ENCODE measurements at regions not wholly inside any gene's neighbourhood (a gene's known extent, or its start where the extent isn't known, plus 50 kb on each side); places are given as distances from the start of the nearest gene placed in this dataset.
"Not testable (repeated sequence)": the region's sequence is repeated elsewhere in the genome, so short reads cannot be mapped to it uniquely, and the experiment has no call there.

DNA sequence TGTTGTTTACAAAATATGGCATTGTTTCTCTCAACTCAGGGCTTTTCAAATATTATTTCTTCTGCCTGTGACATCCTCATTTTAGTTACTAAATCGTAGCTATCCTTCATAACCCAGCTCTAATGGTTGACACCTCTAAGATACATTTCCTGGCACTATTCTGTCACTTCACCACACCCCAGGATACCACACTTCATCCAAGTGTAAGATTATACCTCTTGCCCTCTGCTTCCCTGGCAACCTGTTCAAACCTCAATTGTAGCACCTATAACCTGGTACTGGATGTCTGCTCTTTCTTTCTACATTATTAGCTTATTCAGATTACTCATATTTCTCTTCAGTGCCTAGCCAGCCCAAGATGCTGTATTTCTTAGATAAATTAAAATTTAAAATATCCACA, 175.7 kb upstream of the SPIN4 start:
- H4K20me1 ChIP-seq (replicated peaks; ENCODE audit: control insufficient read depth, extremely low read depth, insufficient read depth, low read length) = no peaks in the 10 kb centered on the region
- H2AFZ ChIP-seq (ENCODE audit: low read depth, low read length) = no peak overlapping the region
- dilution Hi-C loops (cut with MboI; ENCODE audit: extremely low pct_ligation_motif_present, low sequenced_read_pairs) (no loop called here), intact Hi-C loops (cut with micrococcal nuclease) (no loop called here)
- POLR2A ChIA-PET = no interaction called here
- no peak for FAIRE-seq
- no peak overlapping the region for H3K27ac ChIP-seq (ENCODE audit: insufficient read depth, low read depth, low read length)
- no peak overlapping the region for H3K4me2 ChIP-seq (ENCODE audit: insufficient read depth, low read length)
- TF ChIP-seq JUN (IDR thresholded peaks at IDR 0.05; ENCODE audit: borderline replicate concordance, insufficient read depth, insufficient read length, low read depth) (no peak), POLR2A (IDR thresholded peaks at IDR 0.05; ENCODE audit: low read depth, low read length) (no peak), EZH2 (IDR thresholded peaks at IDR 0.05; ENCODE audit: borderline replicate concordance, low read depth, low read length, severe bottlenecking) (no peak), POLR2AphosphoS5 (IDR thresholded peaks at IDR 0.05; ENCODE audit: insufficient read depth, low read depth, low read length) (no peak)
- CTCF ChIA-PET = no interaction called here
- H3K9me1 ChIP-seq (replicated peaks; ENCODE audit: control insufficient read depth, extremely low read depth, insufficient read depth, low read length) = no peaks in the 10 kb centered on the region
- H3K27me3 ChIP-seq (ENCODE audit: control insufficient read depth in 2 of 2, insufficient read depth in 2 of 2, low read length in 2 of 2) = no peaks in the 10 kb centered on the region
- H3K4me1 ChIP-seq (ENCODE audit: control insufficient read depth, extremely low read depth, insufficient read depth, low read length) = no peaks in the 10 kb centered on the region
- H3K9me3 ChIP-seq (replicated peaks; ENCODE audit: control insufficient read depth, insufficient read depth, low read length) = no peaks in the 10 kb centered on the region
- H3K79me2 ChIP-seq (ENCODE audit: control insufficient read depth, insufficient read depth, low read length) = no peaks in the 10 kb centered on the region
- no peaks in the 10 kb centered on the region for H3K36me3 ChIP-seq (ENCODE audit: control insufficient read depth in 2 of 2, extremely low read depth in 1 of 2, insufficient read depth in 2 of 2, low read length in 2 of 2)
- BruUV-seq (replicated peaks) = no TSS peak
- DNase-seq (ENCODE audit: low read depth, low spot score) = no peak
- H3K4me3 ChIP-seq (replicated peaks in 1 of 3; ENCODE audit: insufficient read depth in 1 of 3, low read depth in 1 of 3, low read length in 3 of 3) = no peak overlapping the region
- no peak overlapping the region for H3K9ac ChIP-seq (replicated peaks; ENCODE audit: extremely low read depth, insufficient read depth, low read length)

DNA sequence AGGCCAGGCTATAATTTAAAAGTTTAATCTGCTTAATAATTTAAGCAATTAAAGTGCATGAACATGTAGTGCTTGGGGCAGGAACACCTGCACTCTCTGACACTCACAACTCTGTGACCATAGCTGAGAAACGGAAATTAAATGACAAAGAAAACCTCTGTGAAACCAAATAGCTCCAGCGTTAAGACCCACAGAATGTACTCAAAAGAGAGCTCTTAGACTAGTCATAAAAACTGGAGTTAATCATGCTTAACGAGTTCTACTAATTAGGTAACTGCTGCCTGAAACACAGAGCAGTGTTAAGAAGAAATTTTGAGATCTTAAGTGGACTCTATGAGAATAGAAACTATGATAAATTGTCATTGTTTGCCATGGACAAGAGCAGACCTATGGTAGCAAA, 174.4 kb upstream of the SPIN4 start:
- BruUV-seq (replicated peaks) = no TSS peak
- FAIRE-seq = no peak
- Histone ChIP-seq H3K9ac (replicated peaks; ENCODE audit: extremely low read depth, insufficient read depth, low read length) (no peak overlapping the region), H3K4me1 (ENCODE audit: control insufficient read depth, extremely low read depth, insufficient read depth, low read length) (no peaks in the 10 kb centered on the region), H2AFZ (ENCODE audit: low read depth, low read length) (no peak overlapping the region), H3K4me2 (ENCODE audit: insufficient read depth, low read length) (no peak overlapping the region), H3K79me2 (ENCODE audit: control insufficient read depth, insufficient read depth, low read length) (no peaks in the 10 kb centered on the region), H3K4me3 (replicated peaks in 1 of 3; ENCODE audit: insufficient read depth in 1 of 3, low read depth in 1 of 3, low read length in 3 of 3) (no peak overlapping the region), H3K27ac (ENCODE audit: insufficient read depth, low read depth, low read length) (no peak overlapping the region), H3K36me3 (ENCODE audit: control insufficient read depth in 2 of 2, extremely low read depth in 1 of 2, insufficient read depth in 2 of 2, low read length in 2 of 2) (no peaks in the 10 kb centered on the region), H4K20me1 (replicated peaks; ENCODE audit: control insufficient read depth, extremely low read depth, insufficient read depth, low read length) (no peaks in the 10 kb centered on the region), H3K9me3 (replicated peaks; ENCODE audit: control insufficient read depth, insufficient read depth, low read length) (no peaks in the 10 kb centered on the region), H3K9me1 (replicated peaks; ENCODE audit: control insufficient read depth, extremely low read depth, insufficient read depth, low read length) (no peaks in the 10 kb centered on the region), H3K27me3 (ENCODE audit: control insufficient read depth in 2 of 2, insufficient read depth in 2 of 2, low read length in 2 of 2) (no peaks in the 10 kb centered on the region)
- dilution Hi-C loops (cut with MboI; ENCODE audit: extremely low pct_ligation_motif_present, low sequenced_read_pairs) = no loop called here
- ChIA-PET POLR2A (no interaction called here), CTCF (no interaction called here)
- no peak for DNase-seq (ENCODE audit: low read depth, low spot score)
- intact Hi-C loops (cut with micrococcal nuclease) = no loop called here
- TF ChIP-seq POLR2A (IDR thresholded peaks at IDR 0.05; ENCODE audit: low read depth, low read length) = no peak
- no peak for TF ChIP-seq POLR2AphosphoS5 (IDR thresholded peaks at IDR 0.05; ENCODE audit: insufficient read depth, low read depth, low read length)
- no peak for TF ChIP-seq JUN (IDR thresholded peaks at IDR 0.05; ENCODE audit: borderline replicate concordance, insufficient read depth, insufficient read length, low read depth)
- no peak for TF ChIP-seq MYC (IDR thresholded peaks at IDR 0.05; ENCODE audit: low read depth, low read length)
- TF ChIP-seq, protein P1, sequence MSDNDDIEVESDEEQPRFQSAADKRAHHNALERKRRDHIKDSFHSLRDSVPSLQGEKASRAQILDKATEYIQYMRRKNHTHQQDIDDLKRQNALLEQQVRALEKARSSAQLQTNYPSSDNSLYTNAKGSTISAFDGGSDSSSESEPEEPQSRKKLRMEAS (IDR thresholded peaks at IDR 0.05; ENCODE audit: insufficient read depth, insufficient read length) = no peak
- TF ChIP-seq FOS (IDR thresholded peaks at IDR 0.05; ENCODE audit: borderline replicate concordance, insufficient read depth, low read length) = no peak
- no peak for TF ChIP-seq CTCF (IDR thresholded peaks at IDR 0.05; ENCODE audit: extremely low read depth in 1 of 2, insufficient read depth in 1 of 2, low read depth in 1 of 2, low read length in 2 of 2)
- no peak for TF ChIP-seq EZH2 (IDR thresholded peaks at IDR 0.05; ENCODE audit: borderline replicate concordance, low read depth, low read length, severe bottlenecking)
- no peak for TF ChIP-seq GATA2 (IDR thresholded peaks at IDR 0.05; ENCODE audit: insufficient read depth, insufficient read length, low read depth, low read length)

GRCh38 chrX:63519368-63519767, 168.2 kb upstream of the SPIN4 start:
- intact Hi-C loops (cut with micrococcal nuclease); H3K36me3 ChIP-seq (ENCODE audit: control insufficient read depth in 2 of 2, extremely low read depth in 1 of 2, insufficient read depth in 2 of 2, low read length in 2 of 2); H3K4me3 ChIP-seq (replicated peaks in 1 of 3; ENCODE audit: insufficient read depth in 1 of 3, low read depth in 1 of 3, low read length in 3 of 3); H3K9me3 ChIP-seq (replicated peaks; ENCODE audit: control insufficient read depth, insufficient read depth, low read length); H3K4me1 ChIP-seq (ENCODE audit: control insufficient read depth, extremely low read depth, insufficient read depth, low read length); POLR2A ChIA-PET; BruUV-seq (replicated peaks); H3K4me2 ChIP-seq (ENCODE audit: insufficient read depth, low read length); H3K27ac ChIP-seq (ENCODE audit: insufficient read depth, low read depth, low read length); H3K9ac ChIP-seq (replicated peaks; ENCODE audit: extremely low read depth, insufficient read depth, low read length); DNase-seq (ENCODE audit: low read depth, low spot score); FAIRE-seq; H4K20me1 ChIP-seq (replicated peaks; ENCODE audit: control insufficient read depth, extremely low read depth, insufficient read depth, low read length); H2AFZ ChIP-seq (ENCODE audit: low read depth, low read length); dilution Hi-C loops (cut with MboI; ENCODE audit: extremely low pct_ligation_motif_present, low sequenced_read_pairs); H3K79me2 ChIP-seq (ENCODE audit: control insufficient read depth, insufficient read depth, low read length); H3K9me1 ChIP-seq (replicated peaks; ENCODE audit: control insufficient read depth, extremely low read depth, insufficient read depth, low read length); CTCF ChIA-PET; H3K27me3 ChIP-seq (ENCODE audit: control insufficient read depth in 2 of 2, insufficient read depth in 2 of 2, low read length in 2 of 2): not testable (repeated sequence)

Measured in endothelial cell of umbilical vein (primary cell).